Kidney glomerular epithelial cell (primary cell): ENCODE measurements at regions not wholly inside any gene's neighbourhood (a gene's known extent, or its start where the extent isn't known, plus 50 kb on each side); places are given as distances from the start of the nearest gene placed in this dataset.
"Not testable (repeated sequence)": the region's sequence is repeated elsewhere in the genome, so short reads cannot be mapped to it uniquely, and the experiment has no call there.

Experiments
- DNase-seq: peaks from one replicate; lab custom pipeline; 2025; lab: John Stamatoyannopoulos, UW

- DNase-seq, result not testable (repeated sequence)
Observed at GRCh38 chr13:74718232-74718842, 584.1 kb upstream of the KLF12 start.

DNA sequence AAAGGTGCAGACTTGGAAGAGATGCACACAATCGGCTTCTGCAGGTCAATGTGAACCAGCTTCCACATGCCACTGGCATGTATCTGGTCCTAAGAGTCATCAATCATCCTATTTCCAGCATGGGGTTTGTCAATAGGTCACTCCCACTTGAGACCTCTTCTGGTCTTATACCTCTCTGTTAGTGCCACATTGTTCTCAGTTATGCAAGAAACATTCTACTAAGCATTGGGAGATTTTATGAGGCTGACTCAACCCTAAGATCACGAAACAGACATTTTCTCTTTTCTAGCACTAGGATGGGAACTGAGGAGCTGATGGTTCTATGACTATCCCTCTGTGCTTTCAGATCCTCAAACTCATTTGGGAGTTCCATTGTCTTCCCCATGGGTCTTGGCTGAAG, 581.5 kb upstream of the KLF12 start:
- DNase-seq, result no peak

- DNase-seq, result no peak
Observed at GRCh38 chr13:74710006-74710405, 575.8 kb upstream of the KLF12 start.

- DNase-seq, result no peak
Observed at GRCh38 chr13:74709226-74709625, 575.0 kb upstream of the KLF12 start.

DNA sequence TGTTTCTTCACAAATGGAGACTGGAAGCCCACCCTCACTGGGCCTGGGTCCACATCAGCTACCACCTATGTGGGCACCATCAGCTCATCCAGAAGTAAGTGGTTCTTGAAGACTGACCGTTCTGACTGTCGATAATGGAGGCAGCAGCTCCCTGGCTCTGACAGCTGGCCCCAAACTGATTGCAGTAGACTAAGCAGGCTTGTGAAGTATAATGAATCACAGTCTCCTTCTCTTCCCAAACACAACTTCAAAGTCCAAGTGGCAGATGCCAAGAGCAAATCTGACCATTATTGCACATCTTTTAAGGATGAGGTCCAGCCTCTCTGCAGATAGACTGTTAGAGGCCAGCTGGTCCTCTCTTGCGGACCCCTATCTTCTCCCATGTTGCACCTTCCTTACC, 574.4 kb upstream of the KLF12 start:
- no peak for DNase-seq

DNA sequence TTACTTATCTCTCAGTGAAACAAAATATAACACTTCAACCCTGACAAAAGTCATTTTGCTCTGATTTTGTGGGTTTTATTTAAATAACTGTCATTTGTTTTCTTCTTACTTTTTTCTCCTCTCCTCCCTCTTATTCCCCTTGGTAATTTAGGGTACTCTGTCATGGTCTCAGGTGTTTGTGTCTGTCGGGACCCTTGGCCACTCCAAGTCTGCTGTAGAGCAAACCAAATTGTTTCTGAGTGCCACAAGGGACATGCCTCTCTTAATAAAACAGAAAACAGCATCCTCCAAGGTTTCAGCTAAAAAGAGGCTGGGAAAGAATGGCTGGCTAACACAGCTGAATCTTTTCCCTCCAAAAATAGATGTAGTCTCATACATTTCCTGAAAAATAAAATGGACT, 573.1 kb upstream of the KLF12 start:
- no peak for DNase-seq

DNA sequence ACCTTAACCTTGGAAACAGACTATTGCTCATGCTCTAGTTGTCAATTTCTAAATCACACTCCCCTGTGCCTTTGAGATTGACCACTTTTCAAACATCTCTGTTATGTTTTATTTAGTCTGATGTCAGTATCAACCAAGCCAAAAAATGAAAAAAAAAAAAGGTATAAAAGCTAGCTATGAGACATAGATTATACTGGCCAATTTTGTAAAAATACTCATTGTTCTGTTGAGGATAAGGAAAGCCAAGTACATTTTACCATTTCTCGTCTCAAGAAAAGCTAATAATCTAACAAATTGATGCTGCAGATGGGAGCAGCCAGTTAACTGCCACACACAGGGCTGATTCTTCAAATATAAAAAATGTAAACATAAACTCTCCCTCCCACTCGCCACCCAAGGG, 572.6 kb upstream of the KLF12 start:
- no peak for DNase-seq

- no peak for DNase-seq
Observed at GRCh38 chr13:74705438-74705837, 571.2 kb upstream of the KLF12 start.

- no peak for DNase-seq
Observed at GRCh38 chr13:74703855-74704387, 569.7 kb upstream of the KLF12 start.

GRCh38 chr13:74696148-74696922, 562.1 kb upstream of the KLF12 start:
- no peak for DNase-seq

DNA sequence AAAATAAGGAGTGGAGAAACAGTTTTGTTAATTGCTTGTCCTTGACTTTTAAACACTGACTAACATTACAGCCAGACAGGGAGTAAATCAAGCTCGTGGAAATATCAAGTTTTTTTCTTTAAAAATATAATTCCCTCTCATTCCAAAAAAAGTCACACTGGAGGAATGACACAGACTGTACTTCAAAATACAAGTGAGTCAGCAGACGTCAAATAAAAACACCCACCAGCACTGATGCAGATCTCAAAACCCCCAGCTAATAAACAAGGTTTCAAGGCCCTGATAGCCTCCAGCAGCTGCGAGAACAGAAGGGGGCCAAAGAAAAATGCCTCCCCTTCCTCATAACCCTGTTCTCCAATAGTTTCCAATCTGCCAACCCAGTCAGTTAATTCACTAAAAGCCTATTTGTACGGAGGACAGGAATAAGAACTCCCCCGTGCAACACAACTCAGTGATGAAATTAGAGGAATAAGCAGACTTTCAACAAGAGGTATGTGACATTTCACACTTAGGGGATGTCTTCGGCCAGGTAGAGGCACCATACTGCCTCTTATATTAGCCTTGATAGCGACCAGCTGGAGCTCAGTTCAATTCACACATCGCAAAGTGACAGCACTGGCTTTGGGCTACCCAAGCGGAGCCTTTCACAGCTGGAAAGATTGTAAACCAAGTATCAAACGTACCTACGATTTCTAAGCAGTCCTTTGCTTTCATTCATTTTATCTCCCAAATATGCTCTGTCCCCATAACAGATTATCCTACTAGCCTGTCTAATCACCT, 561.0 kb upstream of the KLF12 start:
- DNase-seq, result no peak

DNA sequence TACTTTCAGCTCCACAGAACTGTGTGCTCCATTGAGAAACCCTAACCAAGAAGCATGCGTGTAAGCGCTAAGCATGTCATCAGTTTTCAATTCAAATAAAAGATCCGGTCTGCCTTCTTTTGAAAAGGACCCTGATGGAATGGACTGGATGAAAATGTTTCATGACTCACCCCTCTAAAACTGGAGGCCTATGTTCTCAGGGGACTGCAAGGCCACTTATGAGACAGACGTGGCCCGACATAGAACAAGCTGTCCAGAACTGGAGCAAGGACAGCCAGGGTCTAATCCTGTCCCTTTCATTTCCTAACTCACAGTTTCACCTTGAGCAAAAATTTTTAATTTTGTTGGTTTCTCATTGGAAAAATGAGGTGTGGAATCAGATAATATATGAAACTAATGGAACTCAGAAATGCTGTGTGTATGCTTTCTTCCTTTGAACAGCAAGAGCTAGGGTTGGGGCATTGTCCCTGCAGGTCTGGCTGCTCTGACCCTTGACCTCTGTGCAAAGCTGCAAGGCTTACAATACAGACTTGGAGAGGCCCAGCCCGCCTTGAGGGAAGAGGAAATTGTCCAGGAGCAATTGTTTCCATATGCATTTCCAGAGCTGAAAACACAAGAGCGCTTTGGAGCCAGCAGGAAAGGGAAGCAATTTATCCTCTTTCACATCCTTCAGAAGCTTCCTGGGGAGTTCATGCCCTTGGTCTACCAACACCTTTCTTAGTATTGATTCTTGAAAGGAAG, 553.4 kb upstream of the KLF12 start:
- no peak for DNase-seq

- DNase-seq, result no peak
Observed at GRCh38 chr13:74683411-74683810, 549.2 kb upstream of the KLF12 start.

DNA sequence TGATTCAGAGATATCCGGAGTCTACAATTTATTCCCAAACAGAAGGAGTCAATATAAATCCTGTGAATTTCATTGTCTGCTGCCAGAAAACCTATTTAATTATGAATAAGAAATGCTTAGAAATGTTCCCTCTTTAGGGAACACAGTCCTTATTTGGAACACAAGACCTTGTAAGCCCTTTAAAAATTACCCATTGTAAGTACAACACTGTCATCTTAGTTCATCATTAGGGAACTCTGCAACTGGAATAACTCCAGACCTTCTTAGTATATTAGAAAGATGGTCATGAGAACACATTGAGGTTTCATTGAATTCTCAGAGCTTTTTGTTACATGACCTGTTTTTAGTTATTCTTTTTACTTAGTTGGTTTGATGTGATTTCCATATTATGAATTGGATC, 548.5 kb upstream of the KLF12 start:
- DNase-seq, result no peak

- DNase-seq, result no peak
Observed at GRCh38 chr13:74681891-74682290, 547.7 kb upstream of the KLF12 start.

- no peak for DNase-seq
Observed at GRCh38 chr13:74678308-74678965, 544.2 kb upstream of the KLF12 start.

DNA sequence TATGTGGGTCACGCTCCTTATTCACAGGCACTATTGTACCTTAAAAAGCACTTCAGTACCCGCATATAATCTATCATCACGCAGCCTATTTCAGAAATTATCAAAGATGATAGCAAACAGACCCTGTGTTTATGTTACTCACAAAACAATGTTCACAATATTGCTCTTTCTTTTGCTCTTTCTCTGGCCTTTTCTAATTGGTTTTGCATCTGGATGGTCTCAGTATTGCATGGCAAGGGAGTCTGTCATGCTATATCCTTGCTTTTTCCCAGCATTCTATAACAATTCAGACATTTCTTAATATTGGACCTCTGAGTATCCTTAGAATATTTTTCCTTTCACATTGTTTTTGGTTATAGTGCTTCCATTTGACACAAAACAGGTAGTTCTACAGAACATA, 541.8 kb upstream of the KLF12 start:
- no peak for DNase-seq

DNA sequence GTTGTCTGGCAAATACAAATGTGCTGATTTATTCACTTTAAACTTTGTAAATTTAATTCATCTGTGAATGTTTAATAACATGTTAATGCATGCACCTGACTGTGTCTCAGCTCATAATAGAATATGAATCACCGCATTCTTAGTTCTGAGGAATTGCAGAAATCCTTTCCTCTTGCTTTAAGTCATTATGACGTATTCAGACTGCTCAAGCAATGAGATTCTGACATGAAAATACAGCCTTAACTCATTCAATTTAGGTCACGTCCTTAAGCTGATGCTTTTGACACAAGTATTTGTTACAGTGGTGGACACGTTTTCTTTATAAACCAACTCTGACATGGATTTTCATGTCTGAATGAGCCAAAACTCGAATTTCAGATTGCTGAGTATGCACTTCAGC, 541.0 kb upstream of the KLF12 start:
- no peak for DNase-seq

- DNase-seq, result no peak
Observed at GRCh38 chr13:74674720-74675119, 540.5 kb upstream of the KLF12 start.

GRCh38 chr13:74669149-74669548, 534.9 kb upstream of the KLF12 start:
- DNase-seq, result no peak

- DNase-seq, result no peak
Observed at GRCh38 chr13:74667656-74668203, 533.5 kb upstream of the KLF12 start.
